ENCODE measurements at regions not wholly inside any gene's neighbourhood (a gene's known extent, or its start where the extent isn't known, plus 50 kb on each side); places are given as distances from the start of the nearest gene placed in this dataset.

GRCh38 chr9:758146-758545 is 83.4 kb upstream of the DMRT1 start:
- TF ChIP-seq CTCF (IDR thresholded peaks at IDR 0.05; ENCODE audit: control extremely low read depth in 1 of 3, insufficient read depth in 1 of 3, low read depth in 1 of 3, low read length in 3 of 3) = no peak
- TF ChIP-seq, protein P1, sequence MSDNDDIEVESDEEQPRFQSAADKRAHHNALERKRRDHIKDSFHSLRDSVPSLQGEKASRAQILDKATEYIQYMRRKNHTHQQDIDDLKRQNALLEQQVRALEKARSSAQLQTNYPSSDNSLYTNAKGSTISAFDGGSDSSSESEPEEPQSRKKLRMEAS (IDR thresholded peaks at IDR 0.05) = no peak
- TF ChIP-seq SIN3A (conservative IDR thresholded peaks at IDR 0.05 in 1 of 2, IDR thresholded peaks at IDR 0.05 in 1 of 2; ENCODE audit: low read depth in 1 of 2, low read length in 2 of 2) = no peak
- TF ChIP-seq EZH2 (IDR thresholded peaks at IDR 0.05; ENCODE audit: low read depth, low read length, severe bottlenecking) = no peak
- no peak for TF ChIP-seq EGR1 (IDR thresholded peaks at IDR 0.05; ENCODE audit: borderline replicate concordance, low read depth, low read length)
- TF ChIP-seq EP300 (IDR thresholded peaks at IDR 0.05; ENCODE audit: borderline replicate concordance in 1 of 2, low read depth in 2 of 2, low read length in 2 of 2) = no peak
- no peak for TF ChIP-seq CREB1 (IDR thresholded peaks at IDR 0.05)
- no peak for TF ChIP-seq ZNF274 (IDR thresholded peaks at IDR 0.05; ENCODE audit: borderline replicate concordance, extremely low read depth, low read length)
- no peak for TF ChIP-seq TAF7 (optimal IDR thresholded peaks at IDR 0.05; ENCODE audit: borderline replicate concordance, low read depth, low read length)
- no peak for TF ChIP-seq JUN (IDR thresholded peaks at IDR 0.05; ENCODE audit: low read depth, low read length)
- no peak for TF ChIP-seq POLR2A (IDR thresholded peaks at IDR 0.05; ENCODE audit: control extremely low read depth in 1 of 2, low read depth in 2 of 2, low read length in 2 of 2)
- no peak for TF ChIP-seq BRCA1 (IDR thresholded peaks at IDR 0.05; ENCODE audit: low read depth, low read length)
- no peak for TF ChIP-seq SP2 (IDR thresholded peaks at IDR 0.05; ENCODE audit: low read length)

Measured in H1 (cell line).